ENCODE measurements at regions not wholly inside any gene's neighbourhood (a gene's known extent, or its start where the extent isn't known, plus 50 kb on each side); places are given as distances from the start of the nearest gene placed in this dataset.

DNA sequence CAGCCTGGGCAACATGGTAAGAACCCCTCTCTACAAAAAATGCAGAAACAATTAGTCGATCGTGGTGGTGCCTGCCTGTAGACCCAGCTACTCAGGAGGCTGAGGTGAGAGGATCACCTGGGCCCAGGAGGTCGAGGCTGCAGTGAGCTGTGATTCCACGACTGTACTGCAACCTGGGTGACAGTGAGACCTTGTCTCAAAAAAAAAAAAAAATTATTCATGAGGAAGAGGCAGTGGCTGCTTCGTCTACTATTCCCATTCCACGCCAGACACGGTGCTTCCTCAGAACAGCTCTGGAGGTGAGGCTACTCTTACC lies 52.2 kb upstream of the GSE1 start:
- TF ChIP-seq, protein P1, sequence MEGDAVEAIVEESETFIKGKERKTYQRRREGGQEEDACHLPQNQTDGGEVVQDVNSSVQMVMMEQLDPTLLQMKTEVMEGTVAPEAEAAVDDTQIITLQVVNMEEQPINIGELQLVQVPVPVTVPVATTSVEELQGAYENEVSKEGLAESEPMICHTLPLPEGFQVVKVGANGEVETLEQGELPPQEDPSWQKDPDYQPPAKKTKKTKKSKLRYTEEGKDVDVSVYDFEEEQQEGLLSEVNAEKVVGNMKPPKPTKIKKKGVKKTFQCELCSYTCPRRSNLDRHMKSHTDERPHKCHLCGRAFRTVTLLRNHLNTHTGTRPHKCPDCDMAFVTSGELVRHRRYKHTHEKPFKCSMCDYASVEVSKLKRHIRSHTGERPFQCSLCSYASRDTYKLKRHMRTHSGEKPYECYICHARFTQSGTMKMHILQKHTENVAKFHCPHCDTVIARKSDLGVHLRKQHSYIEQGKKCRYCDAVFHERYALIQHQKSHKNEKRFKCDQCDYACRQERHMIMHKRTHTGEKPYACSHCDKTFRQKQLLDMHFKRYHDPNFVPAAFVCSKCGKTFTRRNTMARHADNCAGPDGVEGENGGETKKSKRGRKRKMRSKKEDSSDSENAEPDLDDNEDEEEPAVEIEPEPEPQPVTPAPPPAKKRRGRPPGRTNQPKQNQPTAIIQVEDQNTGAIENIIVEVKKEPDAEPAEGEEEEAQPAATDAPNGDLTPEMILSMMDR (IDR thresholded peaks at IDR 0.05) = no peak
- TF ChIP-seq POLR2AphosphoS5 (IDR thresholded peaks at IDR 0.05; ENCODE audit: low read depth, low read length) (no peak), SIN3A (IDR thresholded peaks at IDR 0.05; ENCODE audit: borderline replicate concordance, insufficient read depth, low read depth, low read length) (no peak)
